Liver (tissue), 3 donors: ENCODE measurements at regions not wholly inside any gene's neighbourhood (a gene's known extent, or its start where the extent isn't known, plus 50 kb on each side); places are given as distances from the start of the nearest gene placed in this dataset.
"Not testable (repeated sequence)": the region's sequence is repeated elsewhere in the genome, so short reads cannot be mapped to it uniquely, and the experiment has no call there.

Source experiments
- GABPA ChIP-seq, 2 donors: IDR thresholded peaks in 1 of 2; conservative IDR thresholded peaks in 1 of 2; 2 replicates each; pipeline ENCODE4 v1.6.1; 2016; ENCODE audit warnings: antibody characterized with exemption in 2 of 2, mild to moderate bottlenecking in 1 of 2, moderate library complexity in 1 of 2
- JUND ChIP-seq, 2 donors: IDR thresholded peaks; 2 replicates each; pipeline ENCODE4 v1.6.1; 2016; ENCODE audit warnings: antibody characterized with exemption in 2 of 2
- NR2F2 ChIP-seq: IDR thresholded peaks from 2 replicates; pipeline ENCODE4 v1.6.1; 2016; ENCODE audit warnings: antibody characterized with exemption
- RAD21 ChIP-seq, 2 donors: IDR thresholded peaks; 2 replicates each; pipeline ENCODE4 v1.6.1; 2016; ENCODE audit warnings: antibody characterized with exemption in 2 of 2, mild to moderate bottlenecking in 2 of 2
- RXRA ChIP-seq, 2 donors: IDR thresholded peaks; 2 replicates each; pipeline ENCODE4 v1.6.1; 2017 to 2018; ENCODE audit warnings: antibody characterized with exemption in 2 of 2, mild to moderate bottlenecking in 1 of 2
- SP1 ChIP-seq: IDR thresholded peaks from 2 replicates; pipeline ENCODE4 v1.6.1; 2018; ENCODE audit warnings: antibody characterized with exemption, mild to moderate bottlenecking
- TAF1 ChIP-seq: conservative IDR thresholded peaks from 2 replicates; pipeline ENCODE4 v1.6.1; 2016; ENCODE audit warnings: antibody characterized with exemption, mild to moderate bottlenecking
- YY1 ChIP-seq: IDR thresholded peaks from 2 replicates; pipeline ENCODE4 v1.6.1; 2016; ENCODE audit warnings: antibody characterized with exemption, mild to moderate bottlenecking
- TF ChIP-seq, protein P1 (sequence below): IDR thresholded peaks from 2 replicates; pipeline ENCODE4 v1.6.1; 2016; ENCODE audit warnings: antibody characterized with exemption
- TF ChIP-seq, protein P2 (sequence below): fragments of 150-350 bp; IDR thresholded peaks from 2 replicates; pipeline ENCODE4 v1.5.1; 2017; ENCODE audit warnings: improper control_type of control experiment, low read depth, low read length; ENCODE audit not compliant: missing input control
- TF ChIP-seq, protein P3 (sequence below): IDR thresholded peaks from 2 replicates; pipeline ENCODE4 v1.6.1; 2016; ENCODE audit warnings: antibody characterized with exemption, mild to moderate bottlenecking
- TF ChIP-seq, protein P4 (sequence below): IDR thresholded peaks from 2 replicates; pipeline ENCODE4 v1.6.1; 2016; ENCODE audit warnings: antibody characterized with exemption
- donor health status: healthy.
- donor health status: healthy.

DNA sequence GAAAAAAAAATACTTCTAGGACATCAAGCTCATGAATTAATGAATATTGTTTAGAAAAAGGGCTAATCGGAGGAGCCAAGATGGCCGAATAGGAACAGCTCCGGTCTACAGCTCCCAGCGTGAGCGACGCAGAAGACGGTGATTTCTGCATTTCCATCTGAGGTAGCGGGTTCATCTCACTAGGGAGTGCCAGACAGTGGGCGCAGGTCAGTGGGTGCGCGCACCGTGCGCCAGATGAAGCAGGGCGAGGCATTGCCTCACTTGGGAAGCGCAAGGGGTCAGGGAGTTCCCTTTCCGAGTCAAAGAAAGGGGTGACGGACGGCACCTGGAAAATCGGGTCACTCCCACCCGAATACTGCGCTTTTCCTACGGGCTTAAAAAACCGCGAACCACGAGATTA is 79.8 kb upstream of the IL33 start:
- TF ChIP-seq, protein P1, sequence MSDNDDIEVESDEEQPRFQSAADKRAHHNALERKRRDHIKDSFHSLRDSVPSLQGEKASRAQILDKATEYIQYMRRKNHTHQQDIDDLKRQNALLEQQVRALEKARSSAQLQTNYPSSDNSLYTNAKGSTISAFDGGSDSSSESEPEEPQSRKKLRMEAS: not testable (repeated sequence)
- TF ChIP-seq, protein P2, sequence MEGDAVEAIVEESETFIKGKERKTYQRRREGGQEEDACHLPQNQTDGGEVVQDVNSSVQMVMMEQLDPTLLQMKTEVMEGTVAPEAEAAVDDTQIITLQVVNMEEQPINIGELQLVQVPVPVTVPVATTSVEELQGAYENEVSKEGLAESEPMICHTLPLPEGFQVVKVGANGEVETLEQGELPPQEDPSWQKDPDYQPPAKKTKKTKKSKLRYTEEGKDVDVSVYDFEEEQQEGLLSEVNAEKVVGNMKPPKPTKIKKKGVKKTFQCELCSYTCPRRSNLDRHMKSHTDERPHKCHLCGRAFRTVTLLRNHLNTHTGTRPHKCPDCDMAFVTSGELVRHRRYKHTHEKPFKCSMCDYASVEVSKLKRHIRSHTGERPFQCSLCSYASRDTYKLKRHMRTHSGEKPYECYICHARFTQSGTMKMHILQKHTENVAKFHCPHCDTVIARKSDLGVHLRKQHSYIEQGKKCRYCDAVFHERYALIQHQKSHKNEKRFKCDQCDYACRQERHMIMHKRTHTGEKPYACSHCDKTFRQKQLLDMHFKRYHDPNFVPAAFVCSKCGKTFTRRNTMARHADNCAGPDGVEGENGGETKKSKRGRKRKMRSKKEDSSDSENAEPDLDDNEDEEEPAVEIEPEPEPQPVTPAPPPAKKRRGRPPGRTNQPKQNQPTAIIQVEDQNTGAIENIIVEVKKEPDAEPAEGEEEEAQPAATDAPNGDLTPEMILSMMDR: not testable (repeated sequence)
- TF ChIP-seq, protein P3, sequence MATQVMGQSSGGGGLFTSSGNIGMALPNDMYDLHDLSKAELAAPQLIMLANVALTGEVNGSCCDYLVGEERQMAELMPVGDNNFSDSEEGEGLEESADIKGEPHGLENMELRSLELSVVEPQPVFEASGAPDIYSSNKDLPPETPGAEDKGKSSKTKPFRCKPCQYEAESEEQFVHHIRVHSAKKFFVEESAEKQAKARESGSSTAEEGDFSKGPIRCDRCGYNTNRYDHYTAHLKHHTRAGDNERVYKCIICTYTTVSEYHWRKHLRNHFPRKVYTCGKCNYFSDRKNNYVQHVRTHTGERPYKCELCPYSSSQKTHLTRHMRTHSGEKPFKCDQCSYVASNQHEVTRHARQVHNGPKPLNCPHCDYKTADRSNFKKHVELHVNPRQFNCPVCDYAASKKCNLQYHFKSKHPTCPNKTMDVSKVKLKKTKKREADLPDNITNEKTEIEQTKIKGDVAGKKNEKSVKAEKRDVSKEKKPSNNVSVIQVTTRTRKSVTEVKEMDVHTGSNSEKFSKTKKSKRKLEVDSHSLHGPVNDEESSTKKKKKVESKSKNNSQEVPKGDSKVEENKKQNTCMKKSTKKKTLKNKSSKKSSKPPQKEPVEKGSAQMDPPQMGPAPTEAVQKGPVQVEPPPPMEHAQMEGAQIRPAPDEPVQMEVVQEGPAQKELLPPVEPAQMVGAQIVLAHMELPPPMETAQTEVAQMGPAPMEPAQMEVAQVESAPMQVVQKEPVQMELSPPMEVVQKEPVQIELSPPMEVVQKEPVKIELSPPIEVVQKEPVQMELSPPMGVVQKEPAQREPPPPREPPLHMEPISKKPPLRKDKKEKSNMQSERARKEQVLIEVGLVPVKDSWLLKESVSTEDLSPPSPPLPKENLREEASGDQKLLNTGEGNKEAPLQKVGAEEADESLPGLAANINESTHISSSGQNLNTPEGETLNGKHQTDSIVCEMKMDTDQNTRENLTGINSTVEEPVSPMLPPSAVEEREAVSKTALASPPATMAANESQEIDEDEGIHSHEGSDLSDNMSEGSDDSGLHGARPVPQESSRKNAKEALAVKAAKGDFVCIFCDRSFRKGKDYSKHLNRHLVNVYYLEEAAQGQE: not testable (repeated sequence)
- TF ChIP-seq SP1; YY1; RAD21 (IDR thresholded peaks at IDR 0.05); JUND (IDR thresholded peaks at IDR 0.05); TAF1; GABPA (IDR thresholded peaks at IDR 0.05 in 1 of 2, conservative IDR thresholded peaks at IDR 0.05 in 1 of 2); RXRA (IDR thresholded peaks at IDR 0.05); NR2F2: not testable (repeated sequence)
- TF ChIP-seq, protein P4, sequence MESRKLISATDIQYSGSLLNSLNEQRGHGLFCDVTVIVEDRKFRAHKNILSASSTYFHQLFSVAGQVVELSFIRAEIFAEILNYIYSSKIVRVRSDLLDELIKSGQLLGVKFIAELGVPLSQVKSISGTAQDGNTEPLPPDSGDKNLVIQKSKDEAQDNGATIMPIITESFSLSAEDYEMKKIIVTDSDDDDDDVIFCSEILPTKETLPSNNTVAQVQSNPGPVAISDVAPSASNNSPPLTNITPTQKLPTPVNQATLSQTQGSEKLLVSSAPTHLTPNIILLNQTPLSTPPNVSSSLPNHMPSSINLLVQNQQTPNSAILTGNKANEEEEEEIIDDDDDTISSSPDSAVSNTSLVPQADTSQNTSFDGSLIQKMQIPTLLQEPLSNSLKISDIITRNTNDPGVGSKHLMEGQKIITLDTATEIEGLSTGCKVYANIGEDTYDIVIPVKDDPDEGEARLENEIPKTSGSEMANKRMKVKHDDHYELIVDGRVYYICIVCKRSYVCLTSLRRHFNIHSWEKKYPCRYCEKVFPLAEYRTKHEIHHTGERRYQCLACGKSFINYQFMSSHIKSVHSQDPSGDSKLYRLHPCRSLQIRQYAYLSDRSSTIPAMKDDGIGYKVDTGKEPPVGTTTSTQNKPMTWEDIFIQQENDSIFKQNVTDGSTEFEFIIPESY: not testable (repeated sequence)
